ENCODE measurements at regions not wholly inside any gene's neighbourhood (a gene's known extent, or its start where the extent isn't known, plus 50 kb on each side); places are given as distances from the start of the nearest gene placed in this dataset.

DNA sequence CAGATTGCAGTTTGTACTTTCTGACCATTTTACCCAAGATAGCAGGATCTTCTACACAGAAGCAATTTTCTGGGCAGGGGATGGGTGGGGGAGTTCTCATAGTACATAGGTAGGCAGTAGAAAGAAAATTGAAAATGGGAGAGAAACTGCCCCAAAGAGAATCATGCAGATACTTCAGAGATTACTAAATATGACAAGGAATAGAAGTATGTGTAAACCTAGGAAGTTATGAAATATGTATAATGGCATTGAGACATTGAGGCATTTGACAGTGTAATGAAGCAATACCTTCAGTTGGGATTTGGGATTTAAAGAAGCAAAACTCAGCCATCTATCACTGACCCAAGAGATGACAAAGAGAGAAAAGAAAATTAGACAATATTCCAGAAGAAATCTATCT lies 233.0 kb downstream of the PTN start:
- no peaks in the 10 kb centered on the region for H3K27me3 ChIP-seq (ENCODE audit: control insufficient read depth in 4 of 4, insufficient read depth in 4 of 4, low read length in 3 of 4)
- no peak for TF ChIP-seq HNF4G (IDR thresholded peaks at IDR 0.05)
- no peak for TF ChIP-seq FOXA1 (IDR thresholded peaks at IDR 0.05)
- TF ChIP-seq HNF4A (conservative IDR thresholded peaks at IDR 0.05), result no peak
- no peak for TF ChIP-seq YY1 (IDR thresholded peaks at IDR 0.05)
- TF ChIP-seq TAF1 (conservative IDR thresholded peaks at IDR 0.05), result no peak
- no peak for TF ChIP-seq SP1 (IDR thresholded peaks at IDR 0.05)
- TF ChIP-seq RAD21 (IDR thresholded peaks at IDR 0.05), result no peak
- no peak for TF ChIP-seq JUND (IDR thresholded peaks at IDR 0.05)
- no peak for TF ChIP-seq RXRA (IDR thresholded peaks at IDR 0.05)
- TF ChIP-seq, protein P1, sequence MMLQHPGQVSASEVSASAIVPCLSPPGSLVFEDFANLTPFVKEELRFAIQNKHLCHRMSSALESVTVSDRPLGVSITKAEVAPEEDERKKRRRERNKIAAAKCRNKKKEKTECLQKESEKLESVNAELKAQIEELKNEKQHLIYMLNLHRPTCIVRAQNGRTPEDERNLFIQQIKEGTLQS (IDR thresholded peaks at IDR 0.05), result no peak
- TF ChIP-seq, protein P2, sequence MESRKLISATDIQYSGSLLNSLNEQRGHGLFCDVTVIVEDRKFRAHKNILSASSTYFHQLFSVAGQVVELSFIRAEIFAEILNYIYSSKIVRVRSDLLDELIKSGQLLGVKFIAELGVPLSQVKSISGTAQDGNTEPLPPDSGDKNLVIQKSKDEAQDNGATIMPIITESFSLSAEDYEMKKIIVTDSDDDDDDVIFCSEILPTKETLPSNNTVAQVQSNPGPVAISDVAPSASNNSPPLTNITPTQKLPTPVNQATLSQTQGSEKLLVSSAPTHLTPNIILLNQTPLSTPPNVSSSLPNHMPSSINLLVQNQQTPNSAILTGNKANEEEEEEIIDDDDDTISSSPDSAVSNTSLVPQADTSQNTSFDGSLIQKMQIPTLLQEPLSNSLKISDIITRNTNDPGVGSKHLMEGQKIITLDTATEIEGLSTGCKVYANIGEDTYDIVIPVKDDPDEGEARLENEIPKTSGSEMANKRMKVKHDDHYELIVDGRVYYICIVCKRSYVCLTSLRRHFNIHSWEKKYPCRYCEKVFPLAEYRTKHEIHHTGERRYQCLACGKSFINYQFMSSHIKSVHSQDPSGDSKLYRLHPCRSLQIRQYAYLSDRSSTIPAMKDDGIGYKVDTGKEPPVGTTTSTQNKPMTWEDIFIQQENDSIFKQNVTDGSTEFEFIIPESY (IDR thresholded peaks at IDR 0.05), result no peak
- TF ChIP-seq, protein P3, sequence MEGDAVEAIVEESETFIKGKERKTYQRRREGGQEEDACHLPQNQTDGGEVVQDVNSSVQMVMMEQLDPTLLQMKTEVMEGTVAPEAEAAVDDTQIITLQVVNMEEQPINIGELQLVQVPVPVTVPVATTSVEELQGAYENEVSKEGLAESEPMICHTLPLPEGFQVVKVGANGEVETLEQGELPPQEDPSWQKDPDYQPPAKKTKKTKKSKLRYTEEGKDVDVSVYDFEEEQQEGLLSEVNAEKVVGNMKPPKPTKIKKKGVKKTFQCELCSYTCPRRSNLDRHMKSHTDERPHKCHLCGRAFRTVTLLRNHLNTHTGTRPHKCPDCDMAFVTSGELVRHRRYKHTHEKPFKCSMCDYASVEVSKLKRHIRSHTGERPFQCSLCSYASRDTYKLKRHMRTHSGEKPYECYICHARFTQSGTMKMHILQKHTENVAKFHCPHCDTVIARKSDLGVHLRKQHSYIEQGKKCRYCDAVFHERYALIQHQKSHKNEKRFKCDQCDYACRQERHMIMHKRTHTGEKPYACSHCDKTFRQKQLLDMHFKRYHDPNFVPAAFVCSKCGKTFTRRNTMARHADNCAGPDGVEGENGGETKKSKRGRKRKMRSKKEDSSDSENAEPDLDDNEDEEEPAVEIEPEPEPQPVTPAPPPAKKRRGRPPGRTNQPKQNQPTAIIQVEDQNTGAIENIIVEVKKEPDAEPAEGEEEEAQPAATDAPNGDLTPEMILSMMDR (IDR thresholded peaks at IDR 0.05; ENCODE audit: low read depth, low read length, missing input control), result no peak
- TF ChIP-seq, protein P4, sequence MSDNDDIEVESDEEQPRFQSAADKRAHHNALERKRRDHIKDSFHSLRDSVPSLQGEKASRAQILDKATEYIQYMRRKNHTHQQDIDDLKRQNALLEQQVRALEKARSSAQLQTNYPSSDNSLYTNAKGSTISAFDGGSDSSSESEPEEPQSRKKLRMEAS (IDR thresholded peaks at IDR 0.05), result no peak
- TF ChIP-seq, protein P5, sequence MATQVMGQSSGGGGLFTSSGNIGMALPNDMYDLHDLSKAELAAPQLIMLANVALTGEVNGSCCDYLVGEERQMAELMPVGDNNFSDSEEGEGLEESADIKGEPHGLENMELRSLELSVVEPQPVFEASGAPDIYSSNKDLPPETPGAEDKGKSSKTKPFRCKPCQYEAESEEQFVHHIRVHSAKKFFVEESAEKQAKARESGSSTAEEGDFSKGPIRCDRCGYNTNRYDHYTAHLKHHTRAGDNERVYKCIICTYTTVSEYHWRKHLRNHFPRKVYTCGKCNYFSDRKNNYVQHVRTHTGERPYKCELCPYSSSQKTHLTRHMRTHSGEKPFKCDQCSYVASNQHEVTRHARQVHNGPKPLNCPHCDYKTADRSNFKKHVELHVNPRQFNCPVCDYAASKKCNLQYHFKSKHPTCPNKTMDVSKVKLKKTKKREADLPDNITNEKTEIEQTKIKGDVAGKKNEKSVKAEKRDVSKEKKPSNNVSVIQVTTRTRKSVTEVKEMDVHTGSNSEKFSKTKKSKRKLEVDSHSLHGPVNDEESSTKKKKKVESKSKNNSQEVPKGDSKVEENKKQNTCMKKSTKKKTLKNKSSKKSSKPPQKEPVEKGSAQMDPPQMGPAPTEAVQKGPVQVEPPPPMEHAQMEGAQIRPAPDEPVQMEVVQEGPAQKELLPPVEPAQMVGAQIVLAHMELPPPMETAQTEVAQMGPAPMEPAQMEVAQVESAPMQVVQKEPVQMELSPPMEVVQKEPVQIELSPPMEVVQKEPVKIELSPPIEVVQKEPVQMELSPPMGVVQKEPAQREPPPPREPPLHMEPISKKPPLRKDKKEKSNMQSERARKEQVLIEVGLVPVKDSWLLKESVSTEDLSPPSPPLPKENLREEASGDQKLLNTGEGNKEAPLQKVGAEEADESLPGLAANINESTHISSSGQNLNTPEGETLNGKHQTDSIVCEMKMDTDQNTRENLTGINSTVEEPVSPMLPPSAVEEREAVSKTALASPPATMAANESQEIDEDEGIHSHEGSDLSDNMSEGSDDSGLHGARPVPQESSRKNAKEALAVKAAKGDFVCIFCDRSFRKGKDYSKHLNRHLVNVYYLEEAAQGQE (IDR thresholded peaks at IDR 0.05), result no peak
- TF ChIP-seq FOXA2 (IDR thresholded peaks at IDR 0.05), result no peak
- no peak for TF ChIP-seq GABPA (IDR thresholded peaks at IDR 0.05 in 1 of 2, conservative IDR thresholded peaks at IDR 0.05 in 1 of 2)
- peaks cover 0 to 1% (median 0%) of the 10 kb centered on the region in 4 donors for H3K9me3 ChIP-seq (ENCODE audit: control insufficient read depth in 4 of 4, low read length in 3 of 4)
- no peaks in the 10 kb centered on the region for H3K36me3 ChIP-seq (ENCODE audit: control insufficient read depth in 4 of 4, insufficient read depth in 3 of 4, low read depth in 1 of 4, low read length in 3 of 4)
- no peak overlapping the region for H3K27ac ChIP-seq (ENCODE audit: low read depth in 1 of 2, low read length in 2 of 2)
- H3K4me3 ChIP-seq (ENCODE audit: low read depth in 1 of 3, low read length in 3 of 3), result no peak overlapping the region
- DNase-seq (ENCODE audit: low spot score), result no peak
- H3K4me1 ChIP-seq (ENCODE audit: control insufficient read depth in 4 of 4, insufficient read depth in 4 of 4, low read length in 3 of 4), result no peaks in the 10 kb centered on the region
- H3K9ac ChIP-seq (ENCODE audit: low read depth in 1 of 2, low read length in 2 of 2), result no peak overlapping the region

DNA sequence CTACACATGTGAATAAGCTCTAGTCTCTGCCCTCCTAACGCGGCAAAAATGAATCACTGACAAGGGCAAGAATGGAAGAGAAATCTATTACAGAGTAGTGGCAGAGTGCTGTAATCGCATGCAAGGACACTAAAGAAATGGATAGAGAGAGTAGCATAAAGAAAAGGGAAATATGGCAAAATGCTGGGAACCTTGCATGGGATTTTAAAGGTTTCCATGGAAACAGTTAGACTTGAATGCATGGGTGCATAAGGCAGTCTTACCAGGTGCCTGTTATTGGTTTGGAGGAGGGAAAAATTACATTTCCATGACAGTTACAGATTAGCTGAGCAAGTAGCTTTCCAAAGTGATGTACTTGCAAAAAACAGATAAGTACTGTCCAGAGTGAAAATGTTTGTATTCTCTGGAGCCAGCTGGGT lies 233.4 kb downstream of the PTN start:
- H3K27me3 ChIP-seq (ENCODE audit: control insufficient read depth in 4 of 4, insufficient read depth in 4 of 4, low read length in 3 of 4), result no peaks in the 10 kb centered on the region
- WGBS, result 84% methylated on average over 3 of the region's 3 CpGs
- no peaks in the 10 kb centered on the region for H3K4me1 ChIP-seq (ENCODE audit: control insufficient read depth in 4 of 4, insufficient read depth in 4 of 4, low read length in 3 of 4)
- DNase-seq (ENCODE audit: low spot score), result no peak
- H3K36me3 ChIP-seq (ENCODE audit: control insufficient read depth in 4 of 4, insufficient read depth in 3 of 4, low read depth in 1 of 4, low read length in 3 of 4), result no peaks in the 10 kb centered on the region
- no peak overlapping the region for H3K4me3 ChIP-seq (ENCODE audit: low read depth in 1 of 3, low read length in 3 of 3)
- no peak overlapping the region for H3K27ac ChIP-seq (ENCODE audit: low read depth in 1 of 2, low read length in 2 of 2)
- peaks cover 0 to 1% (median 0%) of the 10 kb centered on the region in 4 donors for H3K9me3 ChIP-seq (ENCODE audit: control insufficient read depth in 4 of 4, low read length in 3 of 4)
- H3K9ac ChIP-seq (ENCODE audit: low read depth in 1 of 2, low read length in 2 of 2), result no peak overlapping the region
- TF ChIP-seq HNF4A (conservative IDR thresholded peaks at IDR 0.05) (no peak), RXRA (IDR thresholded peaks at IDR 0.05) (no peak), HNF4G (IDR thresholded peaks at IDR 0.05) (no peak), NR2F2 (IDR thresholded peaks at IDR 0.05) (no peak), FOXA2 (IDR thresholded peaks at IDR 0.05) (no peak), SP1 (IDR thresholded peaks at IDR 0.05) (no peak), JUND (IDR thresholded peaks at IDR 0.05) (no peak), FOXA1 (IDR thresholded peaks at IDR 0.05) (no peak)
- TF ChIP-seq, protein P4 (IDR thresholded peaks at IDR 0.05), result no peak
- TF ChIP-seq, protein P5 (IDR thresholded peaks at IDR 0.05), result no peak
- TF ChIP-seq, protein P3 (IDR thresholded peaks at IDR 0.05; ENCODE audit: low read depth, low read length, missing input control), result no peak
- TF ChIP-seq, protein P1 (IDR thresholded peaks at IDR 0.05), result no peak

Measured in liver (tissue), 8 donors.